Keratinocyte (primary cell): ENCODE measurements at regions not wholly inside any gene's neighbourhood (a gene's known extent, or its start where the extent isn't known, plus 50 kb on each side); places are given as distances from the start of the nearest gene placed in this dataset.

ENCODE experiments used
- DNase-seq: peaks from one replicate; pipeline ENCODE4 v3.0.0-alpha.2; 2011; ENCODE audit warnings: low read depth, missing footprints, low spot score
- FAIRE-seq: peaks from 2 replicates; lab custom pipeline; 2011; peaks lifted over from hg19 to GRCh38; lab: Jason Lieb, UNC
- H2AFZ ChIP-seq: 2 replicates; pipeline ENCODE4 v1.6.0; 2012; ENCODE audit warnings: low read length, control low read depth, inconsistent platforms; ENCODE audit not compliant: control insufficient read depth
- H3K27ac ChIP-seq: 2 replicates; pipeline ENCODE4 v1.5.1; 2011; ENCODE audit warnings: low read length; ENCODE audit not compliant: control insufficient read depth, insufficient read depth
- H3K27me3 ChIP-seq: 3 replicates; pipeline ENCODE4 v1.6.0; 2011; ENCODE audit warnings: low read length; ENCODE audit not compliant: control insufficient read depth, insufficient read depth; ENCODE audit errors: extremely low read depth
- H3K36me3 ChIP-seq, 2 experiments: 2 replicates in 1 of 2; 3 replicates in 1 of 2; pipeline ENCODE4 v1.5.1; 2011; ENCODE audit warnings: low read length in 2 of 2, mild to moderate bottlenecking in 1 of 2; ENCODE audit not compliant: control insufficient read depth in 2 of 2, insufficient read depth in 2 of 2; ENCODE audit errors: extremely low read depth in 1 of 2
- H3K4me1 ChIP-seq: 3 replicates; pipeline ENCODE4 v1.5.1; 2011; ENCODE audit warnings: low read length; ENCODE audit not compliant: control insufficient read depth, insufficient read depth; ENCODE audit errors: extremely low read depth
- H3K4me2 ChIP-seq: 3 replicates; pipeline ENCODE4 v1.6.0; 2011; ENCODE audit warnings: low read depth, low read length; ENCODE audit not compliant: control insufficient read depth, insufficient read depth; ENCODE audit errors: extremely low read depth
- H3K4me3 ChIP-seq, 3 experiments: fragments of 200-600 bp in 1 of 3; sonication (generic) in 1 of 3; 2 replicates in 2 of 3; 3 replicates in 1 of 3; pipeline ENCODE4 v1.5.1; 2011 to 2016; ENCODE audit warnings: low read length in 3 of 3, mild to moderate bottlenecking in 3 of 3, control low read depth in 2 of 3, inconsistent platforms in 1 of 3, low read depth in 1 of 3, mixed read lengths in 1 of 3, mixed run types in 1 of 3, moderate library complexity in 1 of 3; ENCODE audit not compliant: control insufficient read depth in 2 of 3, insufficient read depth in 2 of 3; ENCODE audit errors: extremely low read depth in 1 of 3
- H3K79me2 ChIP-seq: 2 replicates; pipeline ENCODE4 v1.6.0; 2012; ENCODE audit warnings: low read length; ENCODE audit not compliant: control insufficient read depth, insufficient read depth
- H3K9ac ChIP-seq: 3 replicates; pipeline ENCODE4 v1.6.0; 2011; ENCODE audit warnings: low read length; ENCODE audit not compliant: control insufficient read depth, insufficient read depth; ENCODE audit errors: extremely low read depth
- H3K9me1 ChIP-seq: 3 replicates; pipeline ENCODE4 v1.6.0; 2011; ENCODE audit warnings: low read length; ENCODE audit not compliant: control insufficient read depth, insufficient read depth; ENCODE audit errors: extremely low read depth
- H3K9me3 ChIP-seq: 2 replicates; pipeline ENCODE4 v1.5.1; 2012; ENCODE audit warnings: low read depth, low read length; ENCODE audit not compliant: control insufficient read depth
- H4K20me1 ChIP-seq: 3 replicates; pipeline ENCODE4 v1.6.0; 2011; ENCODE audit warnings: low read length; ENCODE audit not compliant: control insufficient read depth, insufficient read depth; ENCODE audit errors: extremely low read depth
- CTCF ChIP-seq, 3 experiments: IDR thresholded peaks in 1 of 3; conservative IDR thresholded peaks in 1 of 3; optimal IDR thresholded peaks in 1 of 3; 2 replicates in 2 of 3; 3 replicates in 1 of 3; pipeline versions ENCODE3 to v1.5.1; 2011; ENCODE audit warnings: low read length in 3 of 3, mild to moderate bottlenecking in 3 of 3, moderate library complexity in 2 of 3, control low read depth in 1 of 3, inconsistent platforms in 1 of 3; ENCODE audit not compliant: insufficient read depth in 2 of 3; ENCODE audit errors: extremely low read depth in 1 of 3
- EZH2 ChIP-seq: IDR thresholded peaks from one replicate; pipeline ENCODE4 v1.6.1; 2012; ENCODE audit warnings: inconsistent platforms, mild to moderate bottlenecking, low read length, moderate library complexity
- dilution Hi-C: fragments of 300-500 bp; cut with MboI; formaldehyde crosslinking; loops from one replicate; pipeline ENCODE4 v1.7.0; 2020; ENCODE audit warnings: low sequenced_read_pairs; ENCODE audit not compliant: extremely low pct_ligation_motif_present

DNA sequence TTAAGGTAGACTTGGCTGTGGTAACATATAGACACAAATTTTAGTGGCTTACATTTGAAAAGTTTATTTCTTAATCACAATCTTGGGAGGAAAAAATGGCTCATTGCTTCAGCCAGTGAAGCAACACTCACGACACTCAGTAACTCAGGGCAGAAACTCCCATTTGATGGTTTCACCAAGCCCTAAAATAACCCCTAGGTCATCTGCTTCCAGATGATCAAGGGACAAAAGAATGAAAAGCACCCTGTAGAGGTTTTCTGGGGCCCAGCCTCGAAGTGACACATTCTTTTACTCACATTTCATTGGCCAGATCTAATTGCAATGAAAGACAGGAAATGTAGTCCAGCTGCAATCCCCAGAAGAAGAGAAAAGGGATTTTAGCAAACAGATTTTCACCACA, 275.9 kb downstream of the TMX3 start:
- no peak overlapping the region for H3K4me2 ChIP-seq
- H3K9me1 ChIP-seq: no peaks in the 10 kb centered on the region
- dilution Hi-C loops: no loop called here
- peaks cover 3% of the 10 kb centered on the region for H3K9me3 ChIP-seq
- H3K4me3 ChIP-seq: no peak overlapping the region
- H3K27ac ChIP-seq: no peak overlapping the region
- no peaks in the 10 kb centered on the region for H3K4me1 ChIP-seq
- FAIRE-seq (no peak), DNase-seq (no peak)
- peak overlapping the region; percentile 16 for H2AFZ ChIP-seq
- no peak for TF ChIP-seq CTCF (optimal IDR thresholded peaks at IDR 0.05 in 1 of 3, IDR thresholded peaks at IDR 0.05 in 1 of 3, conservative IDR thresholded peaks at IDR 0.05 in 1 of 3; ENCODE audit: extremely low read depth in 1 of 3, insufficient read depth in 2 of 3, low read length in 3 of 3)
- no peak for TF ChIP-seq EZH2
- no peaks in the 10 kb centered on the region for H3K36me3 ChIP-seq
- no peaks in the 10 kb centered on the region for H3K27me3 ChIP-seq
- H3K9ac ChIP-seq: no peak overlapping the region
- no peaks in the 10 kb centered on the region for H4K20me1 ChIP-seq
- H3K79me2 ChIP-seq: no peaks in the 10 kb centered on the region

DNA sequence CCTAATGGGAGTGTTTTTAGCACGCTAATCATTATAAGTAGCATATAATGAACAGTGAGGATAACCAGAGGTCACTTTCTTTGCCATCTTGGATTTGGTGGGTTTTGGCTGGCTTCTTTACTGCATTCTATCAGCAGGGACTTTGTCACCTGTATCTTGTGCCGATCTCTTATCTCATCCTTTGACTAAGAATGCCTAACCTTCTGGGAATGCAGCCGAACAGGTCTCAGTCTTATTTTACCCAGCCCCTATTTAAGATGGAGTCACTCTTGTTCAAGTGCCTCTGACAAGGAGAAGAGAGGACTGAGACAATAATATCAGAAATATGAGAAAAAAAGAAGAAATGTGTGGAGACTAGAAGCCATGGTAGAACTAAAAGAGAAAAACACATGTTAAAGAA, 276.4 kb downstream of the TMX3 start:
- H3K9me3 ChIP-seq: peaks cover 3% of the 10 kb centered on the region
- H3K36me3 ChIP-seq: no peaks in the 10 kb centered on the region
- dilution Hi-C loops: no loop called here
- H2AFZ ChIP-seq: no peak overlapping the region
- no peak for FAIRE-seq
- TF ChIP-seq CTCF (optimal IDR thresholded peaks at IDR 0.05 in 1 of 3, IDR thresholded peaks at IDR 0.05 in 1 of 3, conservative IDR thresholded peaks at IDR 0.05 in 1 of 3; ENCODE audit: extremely low read depth in 1 of 3, insufficient read depth in 2 of 3, low read length in 3 of 3): no peak
- no peak for TF ChIP-seq EZH2
- H3K4me2 ChIP-seq: no peak overlapping the region
- no peaks in the 10 kb centered on the region for H3K9me1 ChIP-seq
- no peak overlapping the region for H3K27ac ChIP-seq
- DNase-seq: no peak
- no peaks in the 10 kb centered on the region for H3K4me1 ChIP-seq
- H3K79me2 ChIP-seq: no peaks in the 10 kb centered on the region
- no peak overlapping the region for H3K9ac ChIP-seq
- no peak overlapping the region for H3K4me3 ChIP-seq
- H3K27me3 ChIP-seq: no peaks in the 10 kb centered on the region
- no peaks in the 10 kb centered on the region for H4K20me1 ChIP-seq
